Liver (tissue), 8 donors: ENCODE measurements at regions not wholly inside any gene's neighbourhood (a gene's known extent, or its start where the extent isn't known, plus 50 kb on each side); places are given as distances from the start of the nearest gene placed in this dataset.
"Not testable (repeated sequence)": the region's sequence is repeated elsewhere in the genome, so short reads cannot be mapped to it uniquely, and the experiment has no call there.

Experiments
- DNase-seq: peaks from one replicate; pipeline ENCODE4 v3.0.0-alpha.2; 2017; ENCODE audit warnings: low spot score
- H3K27ac ChIP-seq, 2 donors: one replicate each; pipeline ENCODE4 v1.7.0; 2013; ENCODE audit warnings: inconsistent platforms in 2 of 2, low read length in 2 of 2, control low read depth in 1 of 2, low read depth in 1 of 2, mild to moderate bottlenecking in 1 of 2
- H3K27me3 ChIP-seq, 4 donors: one replicate each; pipeline versions ENCODE4 v1.6.1 to v1.7.0; 2013; ENCODE audit warnings: low read length in 3 of 4, inconsistent platforms in 1 of 4, mild to moderate bottlenecking in 1 of 4, moderate library complexity in 1 of 4; ENCODE audit not compliant: control insufficient read depth in 4 of 4, insufficient read depth in 4 of 4
- H3K36me3 ChIP-seq, 4 donors: one replicate each; pipeline versions ENCODE4 v1.6.1 to v1.7.0; 2013; ENCODE audit warnings: low read length in 3 of 4, mild to moderate bottlenecking in 3 of 4, low read depth in 1 of 4, moderate library complexity in 1 of 4; ENCODE audit not compliant: control insufficient read depth in 4 of 4, insufficient read depth in 3 of 4
- H3K4me1 ChIP-seq, 4 donors: one replicate each; pipeline versions ENCODE4 v1.6.1 to v1.7.0; 2013; ENCODE audit warnings: low read length in 3 of 4, mild to moderate bottlenecking in 3 of 4, moderate library complexity in 1 of 4; ENCODE audit not compliant: control insufficient read depth in 4 of 4, insufficient read depth in 4 of 4
- H3K4me3 ChIP-seq, 3 donors: one replicate each; pipeline versions ENCODE4 v1.6.1 to v1.7.0; 2013; ENCODE audit warnings: low read length in 3 of 3, control low read depth in 1 of 3, low read depth in 1 of 3, mild to moderate bottlenecking in 1 of 3
- H3K9ac ChIP-seq, 2 donors: one replicate each; pipeline ENCODE4 v1.7.0; 2013; ENCODE audit warnings: low read length in 2 of 2, mild to moderate bottlenecking in 2 of 2, moderate library complexity in 2 of 2, control low read depth in 1 of 2, low read depth in 1 of 2
- H3K9me3 ChIP-seq, 4 donors: one replicate each; pipeline versions ENCODE4 v1.6.1 to v1.7.0; 2013; ENCODE audit warnings: low read length in 3 of 4; ENCODE audit not compliant: control insufficient read depth in 4 of 4
- ATF3 ChIP-seq: IDR thresholded peaks from 2 replicates; pipeline ENCODE4 v1.6.1; 2016; ENCODE audit warnings: antibody characterized with exemption
- CTCF ChIP-seq: fragments of 150-350 bp; IDR thresholded peaks from 2 replicates; pipeline ENCODE4 v1.5.1; 2017; ENCODE audit warnings: improper control_type of control experiment, low read depth, low read length; ENCODE audit not compliant: missing input control
- EGR1 ChIP-seq, 2 donors: IDR thresholded peaks; 2 replicates each; pipeline ENCODE4 v1.6.1; 2016 to 2018; ENCODE audit warnings: antibody characterized with exemption in 2 of 2, low read depth in 2 of 2
- FOXA1 ChIP-seq: IDR thresholded peaks from 2 replicates; pipeline ENCODE4 v1.6.1; 2016; ENCODE audit warnings: antibody characterized with exemption
- FOXA2 ChIP-seq: IDR thresholded peaks from 2 replicates; pipeline ENCODE4 v1.6.1; 2016; ENCODE audit warnings: antibody characterized with exemption
- GABPA ChIP-seq, 2 donors: IDR thresholded peaks in 1 of 2; conservative IDR thresholded peaks in 1 of 2; 2 replicates each; pipeline ENCODE4 v1.6.1; 2016; ENCODE audit warnings: antibody characterized with exemption in 2 of 2, mild to moderate bottlenecking in 1 of 2, moderate library complexity in 1 of 2
- HNF4A ChIP-seq, 2 donors: conservative IDR thresholded peaks; 2 replicates each; pipeline ENCODE4 v1.6.1; 2016; ENCODE audit warnings: antibody characterized with exemption in 2 of 2, mild to moderate bottlenecking in 2 of 2
- HNF4G ChIP-seq: IDR thresholded peaks from 2 replicates; pipeline ENCODE4 v1.6.1; 2016; ENCODE audit warnings: antibody characterized with exemption
- JUND ChIP-seq, 2 donors: IDR thresholded peaks; 2 replicates each; pipeline ENCODE4 v1.6.1; 2016; ENCODE audit warnings: antibody characterized with exemption in 2 of 2
- MAX ChIP-seq: IDR thresholded peaks from 2 replicates; pipeline ENCODE4 v1.6.1; 2016; ENCODE audit warnings: antibody characterized with exemption
- NR2F2 ChIP-seq: IDR thresholded peaks from 2 replicates; pipeline ENCODE4 v1.6.1; 2016; ENCODE audit warnings: antibody characterized with exemption
- RAD21 ChIP-seq, 2 donors: IDR thresholded peaks; 2 replicates each; pipeline ENCODE4 v1.6.1; 2016; ENCODE audit warnings: antibody characterized with exemption in 2 of 2, mild to moderate bottlenecking in 2 of 2
- REST ChIP-seq: IDR thresholded peaks from 2 replicates; pipeline ENCODE4 v1.6.1; 2016; ENCODE audit warnings: antibody characterized with exemption, mild to moderate bottlenecking
- RXRA ChIP-seq, 2 donors: IDR thresholded peaks; 2 replicates each; pipeline ENCODE4 v1.6.1; 2017 to 2018; ENCODE audit warnings: antibody characterized with exemption in 2 of 2, mild to moderate bottlenecking in 1 of 2
- SP1 ChIP-seq: IDR thresholded peaks from 2 replicates; pipeline ENCODE4 v1.6.1; 2018; ENCODE audit warnings: antibody characterized with exemption, mild to moderate bottlenecking
- TAF1 ChIP-seq: conservative IDR thresholded peaks from 2 replicates; pipeline ENCODE4 v1.6.1; 2016; ENCODE audit warnings: antibody characterized with exemption, mild to moderate bottlenecking
- YY1 ChIP-seq: IDR thresholded peaks from 2 replicates; pipeline ENCODE4 v1.6.1; 2016; ENCODE audit warnings: antibody characterized with exemption, mild to moderate bottlenecking
- ZBTB33 ChIP-seq: IDR thresholded peaks from 2 replicates; pipeline ENCODE4 v1.6.1; 2016; ENCODE audit warnings: antibody characterized with exemption
- WGBS: extraction: QIAGEN DNeasy Blood & Tissue Kit; methylation state at CpG from one replicate; pipeline ENCODE4 v1.1.7; 2013; 5-methylcytosine and 5-hydroxymethylcytosine counted together
- donor health status: healthy.
- donor health status: healthy.
- donor health status: healthy.
- donor health status: healthy.
- donor health status: healthy.

GRCh38 chr4:19155568-19155967 lies 1096.1 kb upstream of the SLIT2 start (continued):
- TF ChIP-seq CTCF, result no peak
- TF ChIP-seq RXRA (IDR thresholded peaks at IDR 0.05), result no peak

GRCh38 chr4:19154267-19154666 lies 1097.4 kb upstream of the SLIT2 start:
- not testable (repeated sequence) for H3K27ac ChIP-seq, DNase-seq, H3K4me1 ChIP-seq, H3K36me3 ChIP-seq, H3K9ac ChIP-seq, H3K9me3 ChIP-seq, H3K4me3 ChIP-seq, H3K27me3 ChIP-seq
- 89% methylated on average over 5 of the region's 5 CpGs for WGBS

GRCh38 chr4:19152264-19152663 lies 1099.4 kb upstream of the SLIT2 start:
- Histone ChIP-seq H3K36me3 (no peaks in the 10 kb centered on the region), H3K27ac (no peak overlapping the region), H3K9me3 (peaks cover 0 to 5% (median 0%) of the 10 kb centered on the region in 4 donors), H3K27me3 (peaks cover 0 to 3% (median 0%) of the 10 kb centered on the region in 4 donors), H3K4me3 (no peak overlapping the region), H3K9ac (no peak overlapping the region), H3K4me1 (no peaks in the 10 kb centered on the region)
- 58% methylated on average over 2 of the region's 2 CpGs for WGBS
- no peak for DNase-seq
- no peak for TF ChIP-seq ZBTB33
- TF ChIP-seq ATF3, result no peak
- TF ChIP-seq JUND (IDR thresholded peaks at IDR 0.05), result no peak
- TF ChIP-seq YY1, result no peak
- TF ChIP-seq HNF4G, result no peak
- no peak for TF ChIP-seq HNF4A (conservative IDR thresholded peaks at IDR 0.05)
- TF ChIP-seq FOXA1, result no peak
- no peak for TF ChIP-seq RAD21 (IDR thresholded peaks at IDR 0.05)
- no peak for TF ChIP-seq NR2F2
- no peak for TF ChIP-seq FOXA2
- no peak for TF ChIP-seq EGR1 (IDR thresholded peaks at IDR 0.05; ENCODE audit: low read depth in 2 of 2)
- TF ChIP-seq GABPA (IDR thresholded peaks at IDR 0.05 in 1 of 2, conservative IDR thresholded peaks at IDR 0.05 in 1 of 2), result no peak
- no peak for TF ChIP-seq RXRA (IDR thresholded peaks at IDR 0.05)
- TF ChIP-seq TAF1, result no peak
- no peak for TF ChIP-seq CTCF
- TF ChIP-seq REST, result no peak
- TF ChIP-seq SP1, result no peak
- no peak for TF ChIP-seq MAX
